NCI-H1694 (cell line): ENCODE measurements at regions not wholly inside any gene's neighbourhood (a gene's known extent, or its start where the extent isn't known, plus 50 kb on each side); places are given as distances from the start of the nearest gene placed in this dataset.
"Not testable (repeated sequence)": the region's sequence is repeated elsewhere in the genome, so short reads cannot be mapped to it uniquely, and the experiment has no call there.

ENCODE experiments used
- DNase-seq: peaks from one replicate; lab custom pipeline; 2025; lab: John Stamatoyannopoulos, UW

GRCh38 chr2:47295131-47295980 is 73.8 kb upstream of the EPCAM start:
- no peak for DNase-seq

- no peak for DNase-seq
Observed at GRCh38 chr2:47293976-47294375, 75.1 kb upstream of the EPCAM start.

- DNase-seq: no peak
Observed at GRCh38 chr2:47288864-47289263, 80.2 kb upstream of the EPCAM start.

- no peak for DNase-seq
Observed at GRCh38 chr2:47283659-47284058, 85.5 kb upstream of the EPCAM start.

GRCh38 chr2:47282621-47283272 is 86.4 kb upstream of the EPCAM start:
- no peak for DNase-seq

GRCh38 chr2:47279525-47279924 is 89.6 kb upstream of the EPCAM start:
- not testable (repeated sequence) for DNase-seq

GRCh38 chr2:47277987-47278386 is 91.1 kb upstream of the EPCAM start:
- no peak for DNase-seq

GRCh38 chr2:47277187-47277586 is 91.9 kb upstream of the EPCAM start:
- no peak for DNase-seq

GRCh38 chr2:47276061-47276460 is 93.0 kb upstream of the EPCAM start:
- DNase-seq: no peak

GRCh38 chr2:47274054-47274782 is 94.9 kb upstream of the EPCAM start:
- DNase-seq: no peak

- no peak for DNase-seq
Observed at GRCh38 chr2:47272905-47273758, 96.0 kb upstream of the EPCAM start.

- peak; percentile 39 for DNase-seq
Observed at GRCh38 chr2:47272031-47272864, 95.9 kb upstream of the CALM2 start.

- DNase-seq: no peak
Observed at GRCh38 chr2:47271054-47272000, 95.0 kb upstream of the CALM2 start.

- no peak for DNase-seq
Observed at GRCh38 chr2:47270421-47270820, 94.1 kb upstream of the CALM2 start.

- DNase-seq: no peak
Observed at GRCh38 chr2:47269316-47270232, 93.3 kb upstream of the CALM2 start.

GRCh38 chr2:47267711-47268086 is 91.4 kb upstream of the CALM2 start:
- no peak for DNase-seq

GRCh38 chr2:47266939-47267710 is 90.8 kb upstream of the CALM2 start:
- no peak for DNase-seq

- DNase-seq: no peak
Observed at GRCh38 chr2:47265751-47266231, 89.5 kb upstream of the CALM2 start.
